ENCODE measurements at regions not wholly inside any gene's neighbourhood (a gene's known extent, or its start where the extent isn't known, plus 50 kb on each side); places are given as distances from the start of the nearest gene placed in this dataset.

DNA sequence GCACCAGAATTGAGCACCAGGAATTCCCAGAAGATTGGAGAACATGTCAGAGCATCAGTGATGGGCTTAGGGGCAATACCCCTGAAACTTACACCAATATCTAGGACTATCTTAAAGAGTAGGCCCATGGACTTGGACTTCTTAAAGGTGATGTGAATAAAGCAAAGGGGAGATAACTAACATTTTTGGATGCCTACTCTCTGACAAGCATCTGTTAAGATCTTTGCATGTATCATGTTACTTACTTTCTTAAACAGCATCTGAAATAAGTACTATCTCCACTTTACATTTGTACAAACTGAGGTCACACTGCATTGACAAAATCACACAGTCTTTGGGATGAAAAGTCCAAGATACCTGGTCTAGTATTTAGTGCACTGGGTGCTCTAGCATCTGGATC lies 258.6 kb upstream of the ARSJ start:
- ATAC-seq (no peak), DNase-seq (no peak)
- H3K27me3 ChIP-seq: no peaks in the 10 kb centered on the region
- no peak overlapping the region for H3K4me3 ChIP-seq
- intact Hi-C loops (cut with DNase I; ENCODE audit: low total_unique reads): no loop called here
- in situ Hi-C loops (cut with MboI; ENCODE audit: low sequenced_read_pairs in 4 of 4): no loop called here
- H3K36me3 ChIP-seq: no peaks in the 10 kb centered on the region
- H3K9me3 ChIP-seq: no peaks in the 10 kb centered on the region
- H3K27ac ChIP-seq: no peak overlapping the region
- TF ChIP-seq POLR2A (IDR thresholded peaks at IDR 0.05): no peak
- TF ChIP-seq, protein P1, sequence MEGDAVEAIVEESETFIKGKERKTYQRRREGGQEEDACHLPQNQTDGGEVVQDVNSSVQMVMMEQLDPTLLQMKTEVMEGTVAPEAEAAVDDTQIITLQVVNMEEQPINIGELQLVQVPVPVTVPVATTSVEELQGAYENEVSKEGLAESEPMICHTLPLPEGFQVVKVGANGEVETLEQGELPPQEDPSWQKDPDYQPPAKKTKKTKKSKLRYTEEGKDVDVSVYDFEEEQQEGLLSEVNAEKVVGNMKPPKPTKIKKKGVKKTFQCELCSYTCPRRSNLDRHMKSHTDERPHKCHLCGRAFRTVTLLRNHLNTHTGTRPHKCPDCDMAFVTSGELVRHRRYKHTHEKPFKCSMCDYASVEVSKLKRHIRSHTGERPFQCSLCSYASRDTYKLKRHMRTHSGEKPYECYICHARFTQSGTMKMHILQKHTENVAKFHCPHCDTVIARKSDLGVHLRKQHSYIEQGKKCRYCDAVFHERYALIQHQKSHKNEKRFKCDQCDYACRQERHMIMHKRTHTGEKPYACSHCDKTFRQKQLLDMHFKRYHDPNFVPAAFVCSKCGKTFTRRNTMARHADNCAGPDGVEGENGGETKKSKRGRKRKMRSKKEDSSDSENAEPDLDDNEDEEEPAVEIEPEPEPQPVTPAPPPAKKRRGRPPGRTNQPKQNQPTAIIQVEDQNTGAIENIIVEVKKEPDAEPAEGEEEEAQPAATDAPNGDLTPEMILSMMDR (IDR thresholded peaks at IDR 0.05 in 4 of 5, conservative IDR thresholded peaks at IDR 0.05 in 1 of 5): no peak
- H3K4me1 ChIP-seq: no peaks in the 10 kb centered on the region

GRCh38 chr4:114249561-114249960 lies 270.1 kb upstream of the ARSJ start:
- intact Hi-C loops (cut with DNase I; ENCODE audit: low total_unique reads): no loop called here
- Histone ChIP-seq H3K27ac (no peak overlapping the region), H3K9me3 (no peaks in the 10 kb centered on the region), H3K4me1 (no peaks in the 10 kb centered on the region), H3K36me3 (no peaks in the 10 kb centered on the region), H3K4me3 (no peak overlapping the region), H3K27me3 (no peaks in the 10 kb centered on the region)
- ATAC-seq (no peak), DNase-seq (no peak)
- TF ChIP-seq, protein P1 (IDR thresholded peaks at IDR 0.05 in 4 of 5, conservative IDR thresholded peaks at IDR 0.05 in 1 of 5): no peak
- no peak for TF ChIP-seq POLR2A (IDR thresholded peaks at IDR 0.05)
- in situ Hi-C loops (cut with MboI; ENCODE audit: low sequenced_read_pairs in 4 of 4): no loop called here

DNA sequence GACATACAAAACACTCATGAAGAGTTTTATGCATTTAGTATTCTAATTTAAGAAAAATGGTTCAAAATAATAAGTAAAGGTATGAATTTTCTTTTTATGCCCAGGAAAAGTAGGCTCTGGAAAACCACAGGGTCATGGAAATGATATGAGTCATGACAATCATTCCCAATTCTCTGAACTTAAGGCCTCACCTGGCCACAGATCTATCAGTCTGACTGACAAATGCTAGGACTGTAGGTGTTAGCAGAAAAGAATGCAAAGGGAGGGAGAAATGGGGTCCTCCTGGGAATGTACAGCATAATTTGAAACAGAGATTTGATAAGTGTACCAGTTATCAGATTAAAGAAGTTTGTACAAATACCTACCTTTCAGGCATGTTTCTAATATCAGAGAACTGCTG lies 270.5 kb upstream of the ARSJ start:
- ATAC-seq (no peak), DNase-seq (no peak)
- Histone ChIP-seq H3K4me1 (no peaks in the 10 kb centered on the region), H3K9me3 (no peaks in the 10 kb centered on the region), H3K27me3 (no peaks in the 10 kb centered on the region), H3K36me3 (no peaks in the 10 kb centered on the region), H3K27ac (no peak overlapping the region), H3K4me3 (no peak overlapping the region)
- intact Hi-C loops (cut with DNase I; ENCODE audit: low total_unique reads): no loop called here
- no peak for TF ChIP-seq POLR2A (IDR thresholded peaks at IDR 0.05)
- TF ChIP-seq, protein P1 (IDR thresholded peaks at IDR 0.05 in 4 of 5, conservative IDR thresholded peaks at IDR 0.05 in 1 of 5): no peak
- in situ Hi-C loops (cut with MboI; ENCODE audit: low sequenced_read_pairs in 4 of 4): no loop called here

- TF ChIP-seq, protein P1 (IDR thresholded peaks at IDR 0.05 in 4 of 5, conservative IDR thresholded peaks at IDR 0.05 in 1 of 5): no peak
- no peak for TF ChIP-seq POLR2A (IDR thresholded peaks at IDR 0.05)
- intact Hi-C loops (cut with DNase I; ENCODE audit: low total_unique reads): no loop called here
- Histone ChIP-seq H3K4me1 (no peaks in the 10 kb centered on the region), H3K27ac (no peak overlapping the region), H3K4me3 (no peak overlapping the region), H3K27me3 (no peaks in the 10 kb centered on the region), H3K36me3 (no peaks in the 10 kb centered on the region), H3K9me3 (no peaks in the 10 kb centered on the region)
- ATAC-seq: no peak
- DNase-seq: no peak
- in situ Hi-C loops (cut with MboI; ENCODE audit: low sequenced_read_pairs in 4 of 4): no loop called here
Measured at GRCh38 chr4:114250439-114250891, 271.0 kb upstream of the ARSJ start.

GRCh38 chr4:114251020-114251419 lies 271.6 kb upstream of the ARSJ start:
- intact Hi-C loops (cut with DNase I; ENCODE audit: low total_unique reads): no loop called here
- ATAC-seq (no peak), DNase-seq (no peak)
- Histone ChIP-seq H3K27ac (no peak overlapping the region), H3K4me3 (no peak overlapping the region), H3K36me3 (no peaks in the 10 kb centered on the region), H3K4me1 (no peaks in the 10 kb centered on the region), H3K27me3 (no peaks in the 10 kb centered on the region), H3K9me3 (no peaks in the 10 kb centered on the region)
- in situ Hi-C loops (cut with MboI; ENCODE audit: low sequenced_read_pairs in 4 of 4): no loop called here
- no peak for TF ChIP-seq POLR2A (IDR thresholded peaks at IDR 0.05)
- TF ChIP-seq, protein P1 (IDR thresholded peaks at IDR 0.05 in 4 of 5, conservative IDR thresholded peaks at IDR 0.05 in 1 of 5): no peak

All from gastrocnemius medialis (tissue), 4 donors.